Epithelial cell of esophagus (primary cell): ENCODE measurements at regions not wholly inside any gene's neighbourhood (a gene's known extent, or its start where the extent isn't known, plus 50 kb on each side); places are given as distances from the start of the nearest gene placed in this dataset.

ENCODE experiments used
- DNase-seq: peaks from one replicate; pipeline ENCODE4 v3.0.0; 2010; ENCODE audit warnings: low read depth
- H3K4me3 ChIP-seq: 2 replicates; pipeline ENCODE4 v1.5.1; 2011; ENCODE audit warnings: mild to moderate bottlenecking, low read length, control low read depth
- CTCF ChIP-seq: IDR thresholded peaks from 2 replicates; pipeline ENCODE4 v1.5.1; 2011; ENCODE audit warnings: low read depth, mild to moderate bottlenecking, low read length, control low read depth, inconsistent platforms; ENCODE audit not compliant: insufficient read depth; ENCODE audit errors: missing control alignments

DNA sequence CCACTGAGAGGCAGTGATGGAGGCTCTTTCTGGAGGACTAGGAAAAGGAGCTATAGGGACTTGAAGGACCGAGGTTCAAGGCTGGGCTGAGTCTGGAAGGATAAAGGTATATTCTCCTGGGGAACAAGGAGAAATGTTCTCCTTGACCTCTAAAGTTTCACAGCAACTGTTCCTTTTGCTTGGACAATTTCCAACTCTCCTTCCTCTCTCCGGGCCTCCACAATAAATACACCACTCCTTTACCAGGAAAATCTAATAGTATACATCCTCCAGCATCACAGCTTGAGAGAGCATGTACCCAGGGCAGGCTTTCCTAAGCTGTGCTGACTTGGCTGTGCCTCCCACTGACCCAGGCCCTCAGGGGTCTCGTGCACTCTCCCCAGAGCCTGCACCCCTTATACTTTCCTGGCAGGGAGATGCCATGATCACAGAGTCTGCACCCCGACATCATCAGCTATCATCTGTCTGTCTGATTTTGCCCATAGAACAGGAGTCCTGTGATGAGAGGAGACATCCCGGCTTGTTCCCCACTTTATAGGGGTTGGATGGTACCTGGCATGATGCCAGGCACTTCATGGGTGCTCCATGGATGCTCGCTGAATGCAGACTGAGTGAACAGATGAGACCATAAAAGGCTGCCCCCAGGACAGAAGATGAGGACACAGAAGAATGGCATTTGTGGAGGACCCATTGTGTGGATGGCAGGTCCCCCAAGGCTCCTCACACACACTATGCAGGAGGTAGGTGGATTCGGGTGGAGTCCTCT is 582.6 kb upstream of the CDH5 start:
- DNase-seq = no peak
- TF ChIP-seq CTCF = no peak
- no peak overlapping the region for H3K4me3 ChIP-seq

GRCh38 chr16:65782611-65783600 is 583.6 kb upstream of the CDH5 start:
- H3K4me3 ChIP-seq = no peak overlapping the region
- DNase-seq = peak; percentile 75
- no peak for TF ChIP-seq CTCF

DNA sequence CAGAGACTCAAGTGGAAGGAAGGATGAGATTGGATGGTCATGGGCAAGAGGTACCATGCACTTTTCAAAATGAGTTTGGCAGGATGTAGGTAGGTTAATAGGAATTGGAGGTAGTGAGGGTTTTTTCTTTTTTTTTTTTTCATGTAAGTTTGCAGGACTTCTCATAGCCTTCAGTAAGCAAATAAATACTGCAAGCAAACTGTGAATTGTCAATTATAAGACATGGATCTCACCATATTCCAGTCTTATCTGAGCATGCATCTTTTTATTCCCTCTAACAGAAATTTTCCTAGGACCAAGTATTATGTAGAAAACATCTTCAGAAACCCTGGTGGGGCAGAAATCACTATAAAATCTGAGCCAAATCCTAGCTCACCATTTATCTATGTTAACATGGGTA is 584.6 kb upstream of the CDH5 start:
- TF ChIP-seq CTCF = no peak
- no peak for DNase-seq
- no peak overlapping the region for H3K4me3 ChIP-seq

DNA sequence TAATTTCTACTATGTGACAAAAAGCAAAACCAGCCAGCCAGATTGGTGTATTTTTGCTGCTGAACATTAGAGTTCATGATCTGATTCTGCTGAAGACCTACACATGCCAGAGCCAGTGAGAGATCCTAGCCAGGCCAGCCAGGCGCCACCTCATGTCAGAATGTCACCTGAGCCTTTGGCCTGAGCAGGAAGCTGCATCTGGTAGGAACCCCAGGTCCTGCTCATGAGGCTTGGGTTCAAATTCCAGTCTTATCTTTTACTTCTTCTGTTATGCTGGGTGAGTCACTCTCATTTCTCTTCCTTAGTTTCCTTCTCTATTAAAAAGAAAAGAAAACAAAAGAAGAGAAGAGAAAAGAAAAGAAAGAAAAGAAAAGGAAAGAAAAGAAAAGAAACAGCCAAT is 585.1 kb upstream of the CDH5 start:
- no peak overlapping the region for H3K4me3 ChIP-seq
- no peak for DNase-seq
- TF ChIP-seq CTCF = no peak

DNA sequence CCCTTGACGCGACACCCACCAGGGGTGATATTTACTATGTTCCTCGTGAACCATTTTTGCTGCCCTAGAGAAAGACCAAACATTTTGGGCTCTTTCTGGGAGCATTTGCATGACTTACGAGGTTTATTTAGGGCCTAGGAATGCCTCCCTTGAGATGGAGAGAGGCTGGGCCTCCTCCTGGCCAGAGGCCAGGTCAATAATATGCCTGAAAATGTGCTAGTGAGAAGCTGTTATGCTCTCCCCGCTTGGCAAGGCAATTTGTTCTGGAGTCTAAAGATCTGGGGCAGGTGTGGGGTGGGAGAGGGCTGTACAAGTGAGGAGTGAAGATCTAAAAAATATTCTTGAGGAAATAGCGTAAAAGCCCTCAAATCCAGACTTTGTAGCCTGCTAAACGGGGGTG is 587.3 kb upstream of the CDH5 start:
- TF ChIP-seq CTCF = no peak
- DNase-seq = no peak

DNA sequence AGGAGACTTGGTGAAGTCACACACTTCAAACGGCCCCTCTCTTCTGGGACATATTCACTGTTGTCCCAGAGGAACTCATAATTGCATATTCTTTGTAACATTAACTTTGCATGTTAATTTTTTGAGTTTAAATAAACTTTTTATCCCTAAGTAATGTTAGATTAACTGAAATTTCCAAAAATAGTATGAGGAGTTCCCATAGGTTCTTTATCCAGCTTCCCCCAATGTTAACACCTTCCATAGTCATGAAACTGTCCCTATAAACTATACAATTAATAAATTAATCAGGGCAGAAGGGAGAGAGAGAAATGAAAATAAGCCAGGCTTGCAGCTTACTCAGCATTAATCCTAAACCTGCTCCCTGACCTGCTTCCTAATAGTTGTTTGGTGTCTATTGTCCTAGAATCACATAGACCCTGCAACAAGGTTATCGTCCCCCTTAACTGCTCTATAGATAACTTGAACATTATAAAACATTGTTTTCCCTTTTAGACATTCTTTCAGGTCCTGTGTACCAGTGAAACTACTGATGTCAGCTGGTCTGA is 589.8 kb upstream of the CDH5 start:
- TF ChIP-seq CTCF = no peak
- no peak for DNase-seq
- no peak overlapping the region for H3K4me3 ChIP-seq

More for the DNA sequence above, 587.3 kb upstream of the CDH5 start:
- no peak overlapping the region for H3K4me3 ChIP-seq
